Muscle layer of duodenum (tissue), 2 donors: ENCODE measurements at regions not wholly inside any gene's neighbourhood (a gene's known extent, or its start where the extent isn't known, plus 50 kb on each side); places are given as distances from the start of the nearest gene placed in this dataset.
"Not testable (repeated sequence)": the region's sequence is repeated elsewhere in the genome, so short reads cannot be mapped to it uniquely, and the experiment has no call there.

Experiments
- H3K27ac ChIP-seq: one replicate; pipeline ENCODE4 v1.7.0; 2013; ENCODE audit warnings: mild to moderate bottlenecking, low read length
- H3K27me3 ChIP-seq: one replicate; pipeline ENCODE4 v1.7.0; 2013; ENCODE audit warnings: low read depth, mild to moderate bottlenecking, control low read depth, low read length
- H3K36me3 ChIP-seq, 2 donors: one replicate each; pipeline ENCODE4 v1.7.0; 2013; ENCODE audit warnings: low read length in 2 of 2, control low read depth in 1 of 2, mild to moderate bottlenecking in 1 of 2; ENCODE audit not compliant: insufficient read depth in 2 of 2, control insufficient read depth in 1 of 2
- H3K4me1 ChIP-seq, 2 donors: one replicate each; pipeline ENCODE4 v1.7.0; 2013; ENCODE audit warnings: low read length in 2 of 2, mild to moderate bottlenecking in 2 of 2, control low read depth in 1 of 2, moderate library complexity in 1 of 2; ENCODE audit not compliant: insufficient read depth in 2 of 2, control insufficient read depth in 1 of 2
- H3K4me3 ChIP-seq, 2 donors: one replicate each; pipeline ENCODE4 v1.7.0; 2013; ENCODE audit warnings: low read length in 2 of 2, low read depth in 1 of 2, mild to moderate bottlenecking in 1 of 2
- H3K9me3 ChIP-seq, 2 donors: one replicate each; pipeline ENCODE4 v1.7.0; 2013; ENCODE audit warnings: low read length in 2 of 2, control low read depth in 1 of 2, mild to moderate bottlenecking in 1 of 2; ENCODE audit not compliant: control insufficient read depth in 1 of 2
- donor health status: healthy.

DNA sequence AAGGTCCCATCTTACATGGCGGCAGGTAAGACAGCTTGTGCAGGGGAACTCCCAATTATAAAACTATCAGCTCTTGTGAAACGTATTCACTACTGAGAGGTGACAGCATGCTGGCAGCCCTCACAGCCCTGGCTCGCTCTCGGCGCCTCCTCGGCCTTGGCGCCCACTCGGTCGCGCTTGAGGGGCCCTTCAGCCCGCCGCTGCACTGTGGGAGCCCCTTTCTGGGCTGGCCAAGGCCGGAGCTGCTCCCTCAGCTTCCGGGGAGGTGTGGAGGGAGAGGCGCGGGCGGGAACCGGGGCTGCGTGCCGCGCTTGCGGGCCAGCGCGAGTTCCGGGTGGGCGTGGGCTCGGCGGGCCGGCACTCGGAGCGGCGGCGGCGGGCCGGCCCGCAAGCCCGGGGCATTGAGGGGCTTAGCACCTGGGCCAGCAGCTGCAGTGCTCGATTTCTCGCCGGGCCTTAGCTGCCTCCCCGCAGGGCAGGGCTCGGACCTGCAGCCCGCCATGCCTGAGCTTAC lies 262.6 kb upstream of the CDH19 start:
- H3K36me3 ChIP-seq, H3K27ac ChIP-seq, H3K9me3 ChIP-seq, H3K27me3 ChIP-seq, H3K4me3 ChIP-seq, H3K4me1 ChIP-seq: not testable (repeated sequence)

DNA sequence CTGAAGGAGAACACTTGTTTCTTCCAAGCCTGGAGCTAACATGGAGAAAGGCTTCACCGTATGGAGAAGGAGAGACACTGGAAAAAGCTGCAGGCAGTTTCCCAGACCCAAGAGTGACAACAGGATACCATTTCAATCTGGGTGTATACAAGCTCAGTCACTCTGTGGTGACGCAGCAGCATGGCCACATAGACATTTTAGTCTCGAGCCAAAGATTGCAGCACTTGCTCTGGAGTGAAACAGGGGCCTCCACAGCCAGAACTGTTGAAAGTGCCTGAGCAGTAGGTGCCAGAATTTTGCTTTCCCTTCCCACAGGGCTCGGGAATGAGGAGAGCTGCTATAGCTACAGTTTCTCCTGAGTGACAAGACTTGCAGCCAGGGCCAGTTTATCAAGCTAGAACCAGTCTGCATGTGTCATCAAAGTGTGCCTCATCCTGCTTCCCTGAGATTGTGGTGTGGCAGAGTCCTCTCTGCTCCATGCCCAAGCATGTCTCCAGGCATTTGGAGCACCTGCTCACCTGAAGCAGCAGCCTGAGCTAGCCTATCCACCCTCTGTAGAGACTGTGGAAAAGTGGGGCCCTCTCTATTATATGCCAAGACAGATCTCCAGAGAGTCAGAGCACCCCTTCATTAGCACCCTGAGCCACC lies 234.6 kb upstream of the CDH19 start:
- Histone ChIP-seq H3K4me1 (no peaks in the 10 kb centered on the region), H3K27me3 (no peaks in the 10 kb centered on the region), H3K9me3 (no peaks in the 10 kb centered on the region), H3K4me3 (no peak overlapping the region), H3K36me3 (no peaks in the 10 kb centered on the region), H3K27ac (no peak overlapping the region)

DNA sequence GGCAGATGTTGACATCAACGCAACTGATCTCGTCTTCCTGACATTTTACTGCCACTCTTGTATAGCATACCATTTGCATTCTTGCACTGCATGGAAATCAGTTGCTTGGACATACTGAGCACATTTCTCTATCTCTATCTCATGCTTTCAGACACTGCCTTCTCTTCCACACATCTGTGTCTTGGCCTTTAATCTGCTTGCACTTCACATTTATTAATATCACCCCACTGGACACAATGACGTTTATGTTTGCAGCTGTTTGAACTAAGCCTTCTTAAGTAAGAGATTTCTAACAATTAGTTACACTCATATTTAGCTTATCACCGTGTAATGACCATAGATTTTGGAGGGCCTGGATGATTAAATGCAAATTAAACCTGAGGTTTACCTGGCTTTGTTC lies 229.8 kb upstream of the CDH19 start:
- Histone ChIP-seq H3K27me3 (no peaks in the 10 kb centered on the region), H3K9me3 (no peaks in the 10 kb centered on the region), H3K4me3 (no peak overlapping the region), H3K27ac (no peak overlapping the region), H3K36me3 (no peaks in the 10 kb centered on the region), H3K4me1 (no peaks in the 10 kb centered on the region)

DNA sequence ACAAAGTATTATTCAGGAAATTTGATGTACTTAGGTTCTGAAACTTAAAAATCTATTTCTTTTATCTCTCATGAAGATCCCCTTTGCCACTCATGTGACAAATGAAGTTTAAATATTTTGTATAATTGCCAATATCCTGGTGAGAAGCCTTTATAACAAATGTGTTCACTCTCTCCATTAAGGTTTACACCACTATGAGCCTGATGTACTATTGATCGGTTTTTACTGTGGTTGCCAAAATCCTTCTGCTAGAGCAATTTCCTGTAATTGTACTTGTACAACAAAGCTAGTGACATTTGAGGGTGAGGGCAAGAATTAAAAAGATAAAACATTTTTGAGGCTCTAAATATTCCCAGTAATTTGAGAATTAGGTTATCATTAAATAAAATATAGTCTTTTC lies 222.3 kb upstream of the CDH19 start:
- no peaks in the 10 kb centered on the region for H3K27me3 ChIP-seq
- H3K4me1 ChIP-seq, result no peaks in the 10 kb centered on the region
- no peaks in the 10 kb centered on the region for H3K9me3 ChIP-seq
- H3K4me3 ChIP-seq, result no peak overlapping the region
- no peaks in the 10 kb centered on the region for H3K36me3 ChIP-seq
- H3K27ac ChIP-seq, result no peak overlapping the region

DNA sequence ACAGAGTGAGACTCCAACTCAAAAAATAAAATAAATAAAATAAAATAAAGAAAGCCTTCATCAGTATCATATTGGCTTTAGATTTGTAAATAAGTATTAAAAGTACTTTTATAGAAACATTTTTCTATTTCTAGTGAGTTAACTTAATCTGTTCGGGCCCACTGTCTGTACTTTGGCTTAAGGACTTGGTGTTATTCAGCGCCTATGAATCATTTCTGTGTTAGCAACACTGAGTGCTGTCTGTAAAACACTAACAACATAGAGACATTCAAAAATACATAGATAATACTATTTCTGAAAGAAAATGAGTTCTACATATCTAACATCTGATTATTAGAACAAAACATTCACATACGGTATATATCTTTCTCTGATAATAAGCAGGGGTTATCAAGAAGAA lies 221.5 kb upstream of the CDH19 start:
- Histone ChIP-seq H3K4me3 (no peak overlapping the region), H3K36me3 (no peaks in the 10 kb centered on the region), H3K27me3 (no peaks in the 10 kb centered on the region), H3K4me1 (no peaks in the 10 kb centered on the region), H3K9me3 (no peaks in the 10 kb centered on the region), H3K27ac (no peak overlapping the region)

DNA sequence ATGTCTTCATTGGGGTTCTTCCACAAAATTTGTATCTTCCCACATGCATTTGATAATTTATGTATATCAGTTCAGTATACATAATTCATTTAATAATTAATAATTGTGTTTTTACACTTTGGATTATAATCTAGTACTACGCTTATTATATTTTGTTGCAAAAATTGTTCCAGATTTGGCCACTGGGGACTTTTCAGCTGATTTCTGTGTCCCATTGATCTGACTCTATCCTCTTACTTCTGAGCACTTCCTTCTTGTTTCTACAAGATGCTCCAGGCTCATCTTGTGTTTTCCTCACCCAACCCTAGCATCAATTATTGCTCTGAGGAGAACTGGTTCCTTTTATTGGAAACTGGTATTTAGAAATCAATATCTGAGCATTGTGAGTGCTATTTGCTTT lies 215.3 kb upstream of the CDH19 start:
- Histone ChIP-seq H3K36me3 (no peaks in the 10 kb centered on the region), H3K27ac (no peak overlapping the region), H3K4me1 (no peaks in the 10 kb centered on the region), H3K27me3 (no peaks in the 10 kb centered on the region), H3K4me3 (no peak overlapping the region), H3K9me3 (no peaks in the 10 kb centered on the region)

DNA sequence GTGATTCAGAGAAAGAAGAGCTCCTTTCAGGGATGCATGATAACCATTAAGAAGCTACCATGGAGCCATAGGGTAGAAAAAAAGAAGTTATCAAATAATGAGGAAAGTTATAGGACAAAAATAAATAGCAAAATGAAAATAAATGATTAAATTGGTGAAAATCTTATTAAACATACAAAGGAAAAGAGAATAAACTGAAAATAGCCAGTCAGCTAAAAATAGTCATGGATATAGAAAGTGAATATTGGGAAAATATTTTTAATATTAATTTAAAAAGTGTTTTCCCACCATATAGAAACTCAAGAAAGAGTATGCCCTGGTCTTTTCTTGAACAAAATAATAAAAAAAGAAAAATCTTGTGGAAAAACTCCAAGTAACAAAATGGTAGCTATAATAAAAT lies 209.2 kb upstream of the CDH19 start:
- Histone ChIP-seq H3K4me1 (no peaks in the 10 kb centered on the region), H3K27ac (no peak overlapping the region), H3K27me3 (no peaks in the 10 kb centered on the region), H3K4me3 (no peak overlapping the region), H3K36me3 (no peaks in the 10 kb centered on the region), H3K9me3 (no peaks in the 10 kb centered on the region)

DNA sequence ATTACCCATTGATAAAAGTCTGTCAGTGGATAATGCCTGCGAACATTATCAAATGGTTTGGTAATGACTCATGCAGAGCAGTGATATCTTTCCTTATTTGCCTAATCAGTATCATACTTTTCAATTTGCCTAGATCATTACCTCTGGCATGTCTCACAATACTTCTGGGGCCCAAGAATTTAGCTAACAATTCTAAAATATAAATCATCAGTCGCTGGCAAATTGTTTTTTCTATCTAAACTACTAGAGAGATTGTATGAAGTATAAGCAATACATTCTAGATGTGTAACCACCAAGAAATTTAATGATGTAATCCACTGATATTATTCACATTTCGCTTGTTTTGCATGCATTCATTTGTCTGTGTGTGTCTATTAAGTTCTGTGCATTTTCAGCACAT lies 191.2 kb upstream of the CDH19 start:
- Histone ChIP-seq H3K36me3 (no peaks in the 10 kb centered on the region), H3K27me3 (no peaks in the 10 kb centered on the region)

DNA sequence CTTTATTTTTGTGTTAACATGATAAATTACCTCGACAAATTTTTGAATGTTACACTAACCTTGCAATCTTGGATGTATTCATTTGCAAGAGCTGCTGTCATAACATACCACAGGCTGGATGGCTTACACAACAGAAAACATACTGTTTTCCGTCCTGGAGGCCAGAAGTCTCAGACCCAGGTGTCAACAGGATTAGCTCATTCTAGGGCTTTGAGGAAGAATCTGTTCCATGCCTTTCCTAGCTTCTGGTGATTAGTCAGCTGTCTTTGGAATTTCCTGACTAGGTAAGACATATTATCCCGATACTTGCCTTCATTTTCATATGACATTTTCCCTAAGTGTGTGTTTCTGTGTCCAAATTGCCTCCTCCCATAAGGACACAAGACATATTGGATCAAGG lies 188.6 kb upstream of the CDH19 start:
- Histone ChIP-seq H3K9me3 (no peaks in the 10 kb centered on the region), H3K4me1 (no peaks in the 10 kb centered on the region), H3K4me3 (no peak overlapping the region)

More for the DNA sequence above, 191.2 kb upstream of the CDH19 start:
- Histone ChIP-seq H3K4me3 (no peak overlapping the region), H3K27ac (no peak overlapping the region), H3K4me1 (no peaks in the 10 kb centered on the region), H3K9me3 (no peaks in the 10 kb centered on the region)

DNA sequence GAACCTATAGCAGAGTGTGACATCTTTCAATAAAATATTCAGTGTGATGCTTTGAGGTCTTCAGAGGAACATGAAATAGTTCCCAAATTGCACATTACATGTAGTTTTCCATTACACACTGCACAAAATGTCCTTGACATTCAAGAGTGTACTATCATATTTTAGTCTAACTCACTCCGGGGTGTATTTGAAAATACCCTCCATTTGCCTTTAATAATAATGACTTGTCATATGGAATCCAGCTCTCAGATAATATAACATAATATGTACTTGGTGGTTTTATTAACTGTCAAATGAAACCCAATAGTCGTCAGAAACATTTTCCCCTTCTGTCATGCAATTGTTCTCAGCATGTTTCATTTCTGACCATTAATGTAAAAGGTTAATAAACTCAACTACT lies 176.7 kb upstream of the CDH19 start:
- Histone ChIP-seq H3K27me3 (no peaks in the 10 kb centered on the region), H3K4me1 (no peaks in the 10 kb centered on the region), H3K36me3 (no peaks in the 10 kb centered on the region), H3K27ac (no peak overlapping the region), H3K4me3 (no peak overlapping the region), H3K9me3 (no peaks in the 10 kb centered on the region)

More for the DNA sequence above, 188.6 kb upstream of the CDH19 start:
- Histone ChIP-seq H3K36me3 (no peaks in the 10 kb centered on the region), H3K27ac (no peak overlapping the region), H3K27me3 (no peaks in the 10 kb centered on the region)

DNA sequence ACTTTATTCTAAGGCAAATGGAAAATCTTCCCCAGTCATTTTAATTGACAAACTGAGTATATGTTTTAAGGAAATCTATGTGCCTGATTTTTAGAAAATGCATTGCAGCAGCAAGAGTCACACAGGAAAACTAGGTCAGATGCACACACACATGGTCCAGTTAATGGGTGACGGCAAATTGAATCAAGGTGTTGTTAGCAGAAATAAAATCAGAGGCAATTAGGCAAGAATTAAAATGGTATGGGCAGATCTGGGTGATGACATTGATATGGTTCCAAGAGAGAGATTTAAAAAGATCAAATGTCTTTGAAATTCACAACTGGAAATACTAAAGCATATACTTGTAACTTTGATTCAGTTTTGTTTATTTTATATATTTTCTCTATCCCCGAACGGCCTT lies 174.2 kb upstream of the CDH19 start:
- Histone ChIP-seq H3K4me3 (no peak overlapping the region), H3K36me3 (no peaks in the 10 kb centered on the region), H3K4me1 (no peaks in the 10 kb centered on the region), H3K27me3 (no peaks in the 10 kb centered on the region), H3K27ac (no peak overlapping the region), H3K9me3 (no peaks in the 10 kb centered on the region)

DNA sequence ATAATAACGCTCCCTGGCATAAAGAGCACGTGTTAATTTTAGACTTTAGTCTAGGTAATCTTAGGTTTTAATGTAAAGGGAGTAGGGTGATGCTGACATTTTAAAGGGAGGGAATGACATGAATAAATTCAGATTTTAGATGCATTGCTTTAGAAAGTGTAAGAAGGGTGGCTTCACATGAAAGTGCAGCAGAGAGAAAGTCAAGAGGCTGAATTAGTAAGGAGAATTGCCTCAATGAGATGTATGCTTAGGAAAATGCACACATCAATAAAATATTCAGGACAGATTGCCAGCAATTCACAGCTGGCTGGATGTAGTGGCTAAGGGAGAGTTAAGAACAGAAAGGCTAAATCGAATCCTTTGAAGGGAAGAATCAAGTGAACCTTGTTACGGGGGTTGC lies 165.5 kb upstream of the CDH19 start:
- no peaks in the 10 kb centered on the region for H3K36me3 ChIP-seq
- no peak overlapping the region for H3K4me3 ChIP-seq
- no peaks in the 10 kb centered on the region for H3K4me1 ChIP-seq
- no peaks in the 10 kb centered on the region for H3K9me3 ChIP-seq
- H3K27ac ChIP-seq, result no peak overlapping the region
- H3K27me3 ChIP-seq, result no peaks in the 10 kb centered on the region
